Stimulated activated naive CD4-positive, alpha-beta T cell treated with Interleukin-2 at 50 U/mL for 16 hours (primary cell): ENCODE measurements at regions not wholly inside any gene's neighbourhood (a gene's known extent, or its start where the extent isn't known, plus 50 kb on each side); places are given as distances from the start of the nearest gene placed in this dataset.
"Not testable (repeated sequence)": the region's sequence is repeated elsewhere in the genome, so short reads cannot be mapped to it uniquely, and the experiment has no call there.

Experiments
- DNase-seq: peaks from one replicate; lab custom pipeline; 2025; lab: John Stamatoyannopoulos, UW

DNA sequence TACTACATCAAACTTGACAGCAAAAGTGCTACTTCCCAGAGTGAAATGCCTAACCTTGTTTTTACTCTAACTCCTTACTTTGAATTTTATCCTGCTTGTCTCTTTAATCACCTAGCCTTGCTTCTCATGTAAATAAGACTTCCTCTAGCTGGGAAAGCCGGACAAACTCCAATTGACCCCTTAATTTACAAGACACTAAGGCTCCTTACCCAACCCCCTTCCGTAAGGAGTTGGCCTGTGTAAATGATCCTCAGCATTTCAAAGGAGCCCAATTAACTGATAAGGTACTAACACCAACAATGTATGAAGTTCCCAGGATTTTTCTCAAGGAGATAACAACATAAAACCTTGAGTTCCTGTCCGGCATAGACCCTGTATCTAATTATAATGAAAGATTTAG lies 1728.4 kb downstream of the BRINP3 start:
- DNase-seq, result not testable (repeated sequence)

- DNase-seq, result not testable (repeated sequence)
Observed at GRCh38 chr1:188752027-188752426, 1725.6 kb downstream of the BRINP3 start.

DNA sequence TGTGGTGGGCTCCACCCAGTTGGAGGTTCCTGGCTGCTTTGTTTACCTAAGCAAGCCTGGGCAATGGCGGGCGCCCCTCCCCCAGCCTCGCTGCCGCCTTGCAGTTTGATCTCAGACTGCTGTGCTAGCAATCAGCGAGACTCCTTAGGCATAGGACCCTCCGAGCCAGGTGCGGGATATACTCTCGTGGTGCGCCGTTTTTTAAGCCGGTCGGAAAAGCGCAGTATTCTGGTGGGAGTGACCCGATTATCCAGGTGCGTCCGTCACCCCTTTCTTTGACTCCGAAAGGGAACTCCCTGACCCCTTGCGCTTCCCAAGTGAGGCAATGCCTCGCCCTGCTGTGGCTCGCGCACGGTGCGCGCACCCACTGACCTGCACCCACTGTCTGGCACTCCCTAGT lies 1719.9 kb downstream of the BRINP3 start:
- not testable (repeated sequence) for DNase-seq

- DNase-seq, result no peak
Observed at GRCh38 chr1:188761226-188761625, 1716.4 kb downstream of the BRINP3 start.

DNA sequence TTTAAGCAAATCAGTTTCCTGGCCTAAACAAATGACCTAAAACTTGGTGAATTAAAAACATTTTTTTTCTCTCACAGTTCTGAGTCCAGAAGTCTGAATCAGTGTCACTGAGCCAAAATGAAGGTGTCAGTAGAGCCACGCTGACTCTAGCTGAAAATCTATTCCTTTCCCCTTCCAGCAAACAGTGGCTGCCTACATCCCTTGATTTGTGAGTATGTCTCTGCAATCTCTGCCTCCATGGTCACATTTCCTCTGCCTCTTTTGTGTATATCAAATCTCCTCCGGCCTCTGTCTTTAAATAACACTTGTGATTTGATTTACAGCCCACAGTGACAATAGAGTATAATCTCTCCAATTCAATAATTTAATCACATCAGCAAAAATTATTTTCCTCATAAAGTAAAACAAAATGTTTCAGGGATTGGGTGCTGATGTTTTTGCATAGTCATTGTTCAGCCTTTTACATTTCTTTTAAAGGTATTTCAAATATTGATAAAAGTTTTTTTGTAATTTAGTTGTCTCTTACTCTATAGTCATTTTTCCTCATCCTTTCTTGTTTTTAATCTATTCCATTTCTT lies 1715.4 kb downstream of the BRINP3 start:
- DNase-seq, result no peak

- DNase-seq, result no peak
Observed at GRCh38 chr1:188763541-188763940, 1714.1 kb downstream of the BRINP3 start.

DNA sequence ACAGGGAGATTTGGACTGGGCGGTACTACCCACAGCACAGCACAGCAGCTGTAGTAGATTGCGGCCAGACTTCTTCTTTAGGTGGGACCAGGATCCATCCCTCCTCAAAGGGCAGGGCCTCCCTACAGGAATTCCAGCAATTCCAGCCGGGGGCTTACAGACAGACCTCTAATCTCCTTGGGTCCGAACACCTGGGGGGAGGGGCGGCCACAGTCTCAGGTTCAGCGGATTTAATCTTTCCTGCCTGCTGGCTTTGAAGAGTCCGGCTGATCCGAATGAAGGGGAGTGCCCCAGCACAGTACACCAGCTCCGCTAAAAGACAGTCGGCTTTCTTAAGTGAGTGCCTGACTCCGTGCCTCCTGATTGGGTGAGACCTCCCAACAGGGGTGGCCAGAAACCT lies 1708.5 kb downstream of the BRINP3 start:
- DNase-seq, result no peak

GRCh38 chr1:188769936-188770335 lies 1707.7 kb downstream of the BRINP3 start:
- DNase-seq, result no peak

- no peak for DNase-seq
Observed at GRCh38 chr1:188778578-188778977, 1699.1 kb downstream of the BRINP3 start.

DNA sequence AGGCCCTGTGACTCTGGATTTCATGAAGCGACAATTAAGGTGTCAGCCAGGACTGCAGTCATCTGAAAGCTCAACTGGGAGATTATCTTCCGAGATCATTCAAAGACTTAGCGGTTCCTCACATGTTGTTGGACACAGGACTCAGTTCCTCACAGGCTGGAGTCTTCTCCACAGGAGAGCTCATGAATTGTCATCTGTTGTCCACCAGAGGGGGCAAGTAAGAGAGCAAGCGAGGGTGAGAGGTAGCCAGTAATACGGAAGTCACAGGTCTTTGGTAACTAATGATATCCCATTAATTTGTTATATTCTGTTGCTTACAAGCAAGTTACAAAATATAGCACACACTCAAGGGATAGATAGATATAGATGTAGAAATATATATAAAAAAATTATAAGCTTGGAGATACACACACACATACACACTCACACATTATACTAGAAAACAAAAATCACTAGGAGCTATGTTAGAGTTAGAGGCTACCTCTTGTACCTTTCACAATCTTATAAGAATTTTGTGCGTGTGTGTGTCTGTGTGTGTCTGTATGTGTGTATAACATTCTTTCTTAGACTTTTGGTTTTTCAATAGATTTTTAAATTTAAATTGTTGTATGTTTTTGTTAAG lies 1695.3 kb downstream of the BRINP3 start:
- no peak for DNase-seq

- no peak for DNase-seq
Observed at GRCh38 chr1:188794969-188795368, 1682.7 kb downstream of the BRINP3 start.

- DNase-seq, result not testable (repeated sequence)
Observed at GRCh38 chr1:188812153-188812552, 1665.5 kb downstream of the BRINP3 start.

- DNase-seq, result not testable (repeated sequence)
Observed at GRCh38 chr1:188812836-188813573, 1664.7 kb downstream of the BRINP3 start.

DNA sequence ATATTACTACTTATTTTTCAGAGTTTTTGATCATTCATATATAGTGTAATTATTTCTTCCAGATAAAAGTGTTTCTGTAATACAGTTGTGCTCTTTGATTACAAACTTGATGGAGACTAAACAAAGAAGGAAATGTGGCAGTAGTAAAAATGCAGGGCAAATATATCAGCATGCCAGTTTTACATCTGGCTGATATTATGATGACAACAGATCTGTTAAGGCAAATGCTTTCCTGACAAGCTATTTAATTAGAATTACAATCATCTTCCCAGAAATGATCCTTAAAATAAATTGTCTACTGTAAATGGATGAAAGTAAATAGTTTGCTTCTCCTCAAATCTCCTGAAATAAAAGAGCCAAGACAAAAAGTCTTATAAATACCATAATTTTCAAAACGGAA lies 1659.8 kb downstream of the BRINP3 start:
- no peak for DNase-seq

- no peak for DNase-seq
Observed at GRCh38 chr1:188822248-188822647, 1655.4 kb downstream of the BRINP3 start.

DNA sequence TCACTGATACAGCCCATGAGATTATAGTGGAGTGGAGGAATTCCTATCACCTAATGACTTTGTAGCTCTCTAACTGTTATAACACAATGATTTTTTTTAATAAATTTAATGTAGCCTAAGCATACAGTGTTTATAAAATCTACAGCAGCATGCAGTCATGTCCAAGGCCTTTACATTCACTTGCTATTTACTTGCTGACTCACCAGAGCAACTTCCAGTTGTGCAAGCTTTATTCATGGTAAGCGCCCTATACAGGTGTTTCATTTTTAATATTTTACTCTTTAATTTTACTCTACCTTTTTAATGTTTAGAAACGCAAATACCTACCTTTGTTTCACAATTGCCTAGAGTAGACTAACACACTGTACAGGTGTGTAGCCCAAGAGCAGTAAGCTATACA lies 1652.2 kb downstream of the BRINP3 start:
- no peak for DNase-seq

- DNase-seq, result no peak
Observed at GRCh38 chr1:188826800-188827199, 1650.9 kb downstream of the BRINP3 start.

GRCh38 chr1:188827400-188827799 lies 1650.3 kb downstream of the BRINP3 start:
- no peak for DNase-seq

GRCh38 chr1:188841111-188841696 lies 1636.5 kb downstream of the BRINP3 start:
- DNase-seq, result not testable (repeated sequence)

DNA sequence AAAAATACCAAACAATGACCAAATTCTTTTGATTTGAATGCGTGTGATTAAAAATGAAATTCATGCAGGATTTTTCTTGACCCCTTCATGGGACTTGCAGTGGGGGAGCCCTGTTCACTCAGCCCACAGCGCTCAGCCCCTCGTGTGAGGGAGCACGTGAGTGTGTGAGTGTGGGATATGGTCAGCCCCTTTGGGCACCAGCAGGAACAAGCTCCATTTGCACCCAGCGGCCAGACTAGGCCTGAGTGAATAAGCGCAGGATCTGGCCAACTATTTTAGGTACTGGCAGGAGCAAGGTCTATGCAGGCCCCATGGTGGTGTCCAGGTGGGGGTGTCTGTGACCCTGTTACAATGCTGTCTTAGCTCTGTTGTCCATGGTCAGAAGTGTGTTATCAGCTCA lies 1631.2 kb downstream of the BRINP3 start:
- DNase-seq, result no peak

DNA sequence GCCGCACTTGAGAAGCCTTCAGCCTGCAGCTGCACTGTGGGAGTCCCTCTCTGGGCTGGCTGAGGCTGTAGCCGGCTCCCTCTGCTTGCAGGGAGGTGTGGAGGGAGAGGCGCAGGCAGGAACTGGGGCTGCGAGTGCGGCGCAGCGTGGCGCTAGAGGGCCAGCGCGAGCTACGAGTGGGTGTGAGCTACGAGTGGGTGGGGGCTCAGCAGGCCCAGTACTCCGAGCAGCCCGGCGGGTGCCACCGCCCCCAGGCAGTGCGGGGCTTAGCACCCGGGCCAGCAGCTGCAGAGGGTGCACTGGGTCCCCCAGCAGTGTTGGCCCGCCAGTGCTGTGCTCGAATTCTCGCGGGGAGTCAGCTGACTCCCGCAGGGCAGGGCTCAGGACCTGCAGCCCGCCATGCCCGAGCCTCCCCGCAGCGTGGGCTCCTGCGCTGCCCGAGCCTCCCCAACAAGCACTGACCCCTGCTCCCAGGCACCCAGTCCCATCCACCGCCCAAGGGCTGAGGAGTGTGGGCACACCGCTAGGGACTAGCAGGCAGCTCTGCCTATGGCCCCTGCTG lies 1620.1 kb downstream of the BRINP3 start:
- DNase-seq, result no peak

DNA sequence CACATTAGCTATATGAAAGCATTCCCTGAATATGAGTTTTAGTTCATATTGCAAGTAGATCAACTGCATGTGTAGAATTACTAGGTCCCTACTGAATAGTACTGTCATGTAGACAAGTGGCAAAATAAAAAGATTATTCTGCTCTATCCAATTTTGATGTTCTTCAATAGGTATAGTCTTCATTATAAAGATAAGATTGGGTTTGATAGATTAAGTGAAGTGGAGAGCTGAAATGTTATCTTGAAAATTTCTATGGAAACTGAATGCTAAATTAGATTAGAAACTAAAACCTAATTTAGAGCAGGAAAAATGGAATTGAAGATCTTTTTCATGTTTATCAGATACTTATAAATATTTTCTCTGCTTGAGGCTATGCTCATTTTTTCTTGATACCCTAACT lies 1610.0 kb downstream of the BRINP3 start:
- DNase-seq, result no peak

GRCh38 chr1:188871164-188871563 lies 1606.5 kb downstream of the BRINP3 start:
- no peak for DNase-seq
